ENCODE measurements at regions not wholly inside any gene's neighbourhood (a gene's known extent, or its start where the extent isn't known, plus 50 kb on each side); places are given as distances from the start of the nearest gene placed in this dataset.

DNA sequence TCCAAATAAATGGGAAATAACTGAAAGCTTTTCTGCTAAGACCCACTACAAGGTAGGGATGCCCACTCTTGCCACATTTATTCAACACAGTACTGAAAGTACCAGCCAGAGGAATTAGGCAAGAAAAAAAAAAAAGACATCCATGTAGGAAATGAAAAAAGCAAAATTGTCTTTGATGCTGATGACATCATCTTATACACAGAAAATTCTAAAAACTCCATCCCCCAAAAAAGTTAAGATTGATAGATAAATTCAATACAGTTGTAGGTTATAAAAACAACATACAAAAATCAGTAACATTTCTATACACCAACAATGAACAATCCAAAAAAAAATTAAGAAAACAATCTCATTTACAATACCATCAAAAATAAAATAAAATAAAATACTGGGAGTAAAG, 330.4 kb downstream of the RBM26 start:
- TF ChIP-seq, protein P1, sequence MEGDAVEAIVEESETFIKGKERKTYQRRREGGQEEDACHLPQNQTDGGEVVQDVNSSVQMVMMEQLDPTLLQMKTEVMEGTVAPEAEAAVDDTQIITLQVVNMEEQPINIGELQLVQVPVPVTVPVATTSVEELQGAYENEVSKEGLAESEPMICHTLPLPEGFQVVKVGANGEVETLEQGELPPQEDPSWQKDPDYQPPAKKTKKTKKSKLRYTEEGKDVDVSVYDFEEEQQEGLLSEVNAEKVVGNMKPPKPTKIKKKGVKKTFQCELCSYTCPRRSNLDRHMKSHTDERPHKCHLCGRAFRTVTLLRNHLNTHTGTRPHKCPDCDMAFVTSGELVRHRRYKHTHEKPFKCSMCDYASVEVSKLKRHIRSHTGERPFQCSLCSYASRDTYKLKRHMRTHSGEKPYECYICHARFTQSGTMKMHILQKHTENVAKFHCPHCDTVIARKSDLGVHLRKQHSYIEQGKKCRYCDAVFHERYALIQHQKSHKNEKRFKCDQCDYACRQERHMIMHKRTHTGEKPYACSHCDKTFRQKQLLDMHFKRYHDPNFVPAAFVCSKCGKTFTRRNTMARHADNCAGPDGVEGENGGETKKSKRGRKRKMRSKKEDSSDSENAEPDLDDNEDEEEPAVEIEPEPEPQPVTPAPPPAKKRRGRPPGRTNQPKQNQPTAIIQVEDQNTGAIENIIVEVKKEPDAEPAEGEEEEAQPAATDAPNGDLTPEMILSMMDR (conservative IDR thresholded peaks at IDR 0.05): no peak
- no peak for TF ChIP-seq ZFX (IDR thresholded peaks at IDR 0.05)
